Left cardiac atrium (tissue), 4 donors: ENCODE measurements at regions not wholly inside any gene's neighbourhood (a gene's known extent, or its start where the extent isn't known, plus 50 kb on each side); places are given as distances from the start of the nearest gene placed in this dataset.
A peak's percentile ranks its signal among the peaks of the same experiment; 100 is the strongest.
"Not testable (repeated sequence)": the region's sequence is repeated elsewhere in the genome, so short reads cannot be mapped to it uniquely, and the experiment has no call there.

ENCODE experiments used
- ATAC-seq, 2 donors: fragments of 200-7000 bp; cut with Tn5 transposase; one replicate each; pipeline ENCODE4 v1.9.1; 2020; ENCODE audit warnings: mild to moderate bottlenecking in 2 of 2, moderate library complexity in 2 of 2
- DNase-seq: peaks from one replicate; pipeline ENCODE4 v3.0.0-alpha.2; 2020
- intact Hi-C, 2 donors: fragments of 100-400 bp; cut with DNase I; formaldehyde crosslinking; loops; one replicate each; pipeline versions ENCODE4 v1.14.1 to v1.15.1; 2022 to 2023
- donor health status: DM: no; HTN: yes; CAD: no.
- donor health status: DM: no; HTN: yes; CAD: no; lungs with severe emphysema.
- donor health status: DM: yes; HTN: yes; CAD: no.
- donor health status: Dilated cardiomyopathy.

DNA sequence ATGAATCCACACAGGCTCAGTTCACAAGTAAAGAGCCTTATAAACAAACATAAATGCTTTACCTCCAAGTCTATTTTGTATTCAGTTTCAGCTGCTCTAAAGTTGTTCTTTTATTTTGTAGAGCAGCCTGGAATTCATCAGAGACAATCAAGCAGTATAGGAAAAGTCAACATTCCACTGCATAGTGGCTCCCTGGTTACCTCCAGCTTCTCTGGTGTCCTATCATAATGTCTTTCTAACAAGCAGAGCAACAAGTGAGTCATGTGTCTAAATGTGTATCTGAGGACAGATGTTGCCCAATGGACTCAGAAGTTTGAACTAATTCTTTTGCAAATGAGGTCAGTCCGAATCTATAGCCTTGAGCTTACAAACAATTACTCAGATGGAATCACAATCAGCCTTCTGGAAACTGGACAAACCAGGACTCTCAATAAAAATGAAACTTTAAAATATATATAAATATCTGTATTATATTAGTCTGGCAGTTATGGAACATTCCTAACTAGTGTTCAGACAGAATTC lies 292.0 kb upstream of the TOM1L1 start:
- no peak for DNase-seq
- no peak for ATAC-seq
- intact Hi-C loops, result no loop called here

DNA sequence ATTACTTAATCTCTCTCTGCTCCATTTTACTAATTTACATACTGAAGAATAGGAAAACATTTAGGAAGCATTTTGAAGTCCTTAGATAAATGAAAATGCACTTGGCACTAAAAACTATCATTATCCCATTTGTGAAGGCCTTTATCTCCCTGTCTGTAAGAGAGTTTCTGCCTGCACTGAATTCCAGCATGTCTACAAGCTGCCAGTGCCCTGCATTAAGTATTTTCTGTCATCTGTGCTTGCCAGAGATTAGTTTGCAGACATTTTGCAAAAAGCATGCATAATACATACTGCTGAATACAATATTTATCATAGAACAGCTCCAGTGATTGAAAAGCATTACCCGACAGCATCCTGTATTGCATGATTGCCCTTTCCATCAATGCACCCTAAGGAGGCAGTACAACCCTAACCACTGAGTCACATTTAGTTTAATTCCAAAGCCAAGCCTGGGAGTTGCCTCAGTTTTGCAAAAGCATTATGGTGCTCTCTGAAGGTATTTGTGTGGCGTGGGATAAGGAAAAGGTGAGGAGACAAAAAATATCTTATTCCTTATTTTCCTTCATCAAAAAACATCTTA lies 280.2 kb upstream of the TOM1L1 start:
- ATAC-seq (no peak), DNase-seq (no peak)
- intact Hi-C loops, result no loop called here

DNA sequence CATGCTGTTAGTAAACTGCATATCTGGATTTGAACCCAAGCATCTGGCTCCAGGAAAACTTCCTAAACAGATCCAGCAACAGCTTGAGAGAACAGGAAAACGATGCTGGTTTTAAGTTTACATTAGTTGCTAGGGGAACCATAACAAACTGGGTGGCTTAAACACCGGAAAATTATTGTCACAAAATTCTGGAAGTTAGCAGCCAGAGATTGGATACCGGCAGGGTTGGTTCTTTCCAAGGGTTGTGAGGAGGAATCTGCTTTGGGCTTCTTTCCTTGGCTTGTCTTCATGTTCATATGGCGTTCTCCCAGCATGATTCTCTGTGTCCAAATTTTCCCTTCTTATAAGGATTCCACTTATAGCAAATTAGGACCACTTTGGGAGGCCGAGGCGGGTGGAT lies 276.9 kb upstream of the TOM1L1 start:
- intact Hi-C loops, result no loop called here
- no peak for ATAC-seq
- no peak for DNase-seq

DNA sequence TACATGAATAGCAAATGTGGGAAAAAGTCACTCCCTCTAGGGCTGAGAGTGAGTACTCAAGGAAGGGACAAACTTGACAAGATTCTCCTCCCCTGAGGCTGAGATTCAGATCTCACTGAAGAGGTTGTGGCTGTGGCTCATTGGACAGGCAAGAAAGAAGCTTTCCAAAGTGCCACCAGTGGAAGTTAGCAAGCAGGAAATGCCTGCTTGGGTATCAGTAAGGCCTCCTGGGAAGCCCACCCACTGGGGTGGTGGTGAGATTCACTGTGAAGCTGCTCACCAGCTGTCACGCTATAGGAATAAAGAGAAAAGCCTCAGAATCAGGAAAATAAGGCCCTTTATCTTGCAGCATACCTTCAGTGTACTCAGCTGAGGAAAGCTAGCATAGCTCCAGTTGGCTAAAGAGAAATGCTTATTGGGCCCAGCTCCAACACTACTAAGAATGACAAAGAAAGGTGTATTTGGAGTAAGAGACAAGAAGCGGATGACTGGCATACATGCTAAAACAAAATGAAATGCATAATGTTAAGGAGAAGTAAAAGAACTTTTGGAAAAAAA lies 274.4 kb upstream of the TOM1L1 start:
- intact Hi-C loops, result no loop called here
- no peak for ATAC-seq
- no peak for DNase-seq

DNA sequence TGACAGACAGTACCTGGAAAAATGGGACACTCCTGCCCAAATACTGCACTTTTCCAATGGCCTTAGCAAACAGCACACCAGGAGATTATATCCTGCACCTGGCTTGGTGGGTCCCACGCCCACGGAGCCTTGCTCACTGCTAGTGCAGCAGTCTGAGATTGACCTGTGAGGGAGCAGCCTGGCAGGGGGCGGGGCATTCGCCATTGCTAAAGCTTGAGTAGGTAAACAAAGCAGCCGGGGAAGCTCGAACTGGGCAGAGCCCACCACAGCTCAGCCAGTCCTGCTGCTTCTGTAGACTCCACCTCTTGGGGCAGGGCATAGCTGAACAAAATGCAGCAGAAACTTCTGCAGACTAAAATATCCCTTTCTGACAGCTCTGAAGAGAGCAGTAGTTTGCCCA lies 261.2 kb upstream of the TOM1L1 start:
- DNase-seq, result peak; percentile 20
- intact Hi-C loops, ATAC-seq: not testable (repeated sequence)

DNA sequence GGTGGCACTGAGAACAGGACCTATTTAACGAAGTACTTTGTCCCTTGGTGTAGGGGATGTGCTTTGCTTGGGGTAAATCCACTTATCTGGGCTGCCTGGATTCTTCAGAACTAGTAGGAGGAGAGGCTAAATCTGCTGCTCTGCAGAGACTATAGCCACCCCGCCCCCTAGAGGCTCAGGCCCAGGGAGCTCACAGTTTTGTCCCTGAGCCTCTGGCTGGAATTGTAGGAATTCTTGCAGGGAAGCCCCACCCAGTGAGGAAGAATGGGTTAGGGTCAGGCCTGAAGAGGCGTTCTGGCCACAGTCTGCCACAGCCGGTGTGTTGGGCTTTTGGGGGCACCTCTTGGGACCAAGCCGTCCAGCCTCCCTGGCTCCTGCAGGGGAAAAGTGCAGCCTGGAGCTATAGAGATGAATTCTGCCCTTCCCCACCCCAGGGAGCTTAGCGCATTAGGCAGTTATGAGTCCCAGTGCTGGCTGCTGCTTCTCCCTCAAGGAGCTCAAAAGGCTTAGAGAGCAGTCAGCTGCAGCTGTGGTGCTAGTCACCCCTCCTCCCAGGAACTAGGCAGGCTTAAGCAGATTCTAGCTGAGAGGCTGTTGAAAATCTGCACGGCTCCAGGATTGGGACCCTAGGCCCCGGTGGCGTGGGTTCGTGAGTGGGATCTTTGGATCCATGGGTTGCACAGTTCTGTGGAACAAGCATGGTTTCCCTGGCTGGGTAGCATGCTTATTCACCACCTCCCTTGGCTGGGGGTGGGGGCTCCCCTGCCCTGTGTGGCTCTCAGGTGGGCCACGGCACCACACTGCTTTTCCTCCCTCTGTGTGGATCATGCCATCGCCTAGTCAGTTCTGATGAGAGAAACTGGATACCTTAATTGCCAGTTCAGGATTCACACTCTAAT lies 237.4 kb upstream of the TOM1L1 start:
- ATAC-seq, result no peak
- DNase-seq, result no peak
- intact Hi-C loops, result no loop called here

DNA sequence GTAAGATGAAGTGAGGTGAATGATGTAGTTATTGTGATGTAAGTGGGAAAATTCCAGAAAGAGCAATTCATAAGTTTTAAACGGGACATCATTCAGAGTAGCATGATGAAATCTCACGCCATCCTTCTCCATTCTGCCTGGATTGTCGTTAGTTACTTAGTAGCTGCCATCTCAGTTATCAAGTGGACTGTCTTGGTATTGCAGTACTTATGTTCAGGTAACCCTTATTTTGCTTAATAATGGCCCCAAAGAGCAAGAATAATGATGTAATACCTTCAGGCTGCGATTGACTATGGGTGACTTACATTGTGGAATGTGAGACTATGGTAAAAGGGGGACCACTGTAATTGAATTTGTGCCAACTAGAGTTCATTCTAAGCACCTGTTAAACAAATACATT lies 234.1 kb upstream of the TOM1L1 start:
- no peak for ATAC-seq
- DNase-seq, result no peak
- intact Hi-C loops, result no loop called here

DNA sequence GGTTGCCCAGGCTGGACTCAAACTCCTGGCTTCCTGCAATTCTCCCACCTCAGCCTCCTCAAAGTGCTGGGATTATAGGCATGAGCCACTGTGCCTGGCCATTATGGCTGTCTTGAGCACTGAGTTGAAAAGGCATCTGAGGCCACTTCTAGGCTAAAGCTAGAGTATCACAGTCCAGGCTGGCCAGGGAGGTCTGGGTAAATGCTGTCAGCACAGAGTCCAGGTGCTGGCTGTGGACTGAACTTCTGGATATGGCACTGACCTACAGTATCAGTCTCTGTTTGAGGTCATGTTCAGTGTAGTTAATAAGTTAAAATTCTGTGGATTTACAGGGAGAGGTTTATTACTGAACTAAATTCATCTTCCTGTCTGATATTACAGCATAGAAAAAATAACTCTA lies 222.5 kb upstream of the TOM1L1 start:
- DNase-seq (no peak), ATAC-seq (no peak)
- intact Hi-C loops, result no loop called here

DNA sequence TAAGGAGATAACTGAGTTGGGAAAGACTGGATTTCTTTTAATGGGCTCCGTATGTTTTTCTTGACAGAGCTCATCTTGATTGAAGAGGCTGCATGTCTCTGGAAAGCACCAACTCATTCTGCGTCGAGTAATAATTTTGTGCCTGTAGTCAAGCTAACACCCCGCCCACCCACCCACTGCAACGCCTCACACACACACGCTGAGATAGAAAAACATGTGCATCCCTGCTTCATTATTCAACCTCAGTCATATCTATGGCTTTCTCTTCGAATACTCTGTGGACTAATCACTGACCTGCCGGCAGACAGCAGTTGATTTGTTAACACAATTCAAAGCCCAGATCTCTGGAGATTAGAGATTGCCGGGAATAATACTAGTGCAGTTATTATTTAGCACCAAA lies 220.2 kb upstream of the TOM1L1 start:
- intact Hi-C loops, result no loop called here
- ATAC-seq (no peak), DNase-seq (no peak)

DNA sequence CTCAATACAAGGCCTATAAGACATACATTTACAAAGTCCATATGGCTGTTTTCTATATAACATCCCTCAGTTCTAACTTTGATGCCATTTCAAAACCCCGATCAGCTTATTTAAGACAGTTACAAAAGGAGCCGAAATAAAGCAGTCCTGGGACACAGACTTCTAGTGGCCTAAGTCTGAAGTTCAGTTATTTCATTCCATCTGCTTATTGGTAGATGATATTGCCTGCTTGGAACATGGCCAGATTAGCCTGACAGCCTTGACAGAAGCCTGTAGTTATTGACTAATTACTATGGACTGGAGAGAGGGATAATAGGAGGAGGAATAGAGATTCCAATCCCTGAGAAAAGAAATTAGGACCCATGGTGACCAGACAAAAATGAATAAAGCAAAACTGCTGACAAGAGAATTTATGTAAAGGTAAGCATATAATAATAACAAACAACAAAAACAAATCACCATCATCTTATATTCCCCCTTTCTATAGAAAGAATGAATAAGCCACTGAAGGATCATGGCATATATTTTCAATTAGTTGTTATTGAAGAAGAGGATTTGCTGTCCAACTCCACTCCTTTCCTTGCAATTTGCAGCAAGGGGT lies 206.3 kb upstream of the TOM1L1 start:
- no peak for DNase-seq
- ATAC-seq, result no peak
- intact Hi-C loops, result no loop called here

DNA sequence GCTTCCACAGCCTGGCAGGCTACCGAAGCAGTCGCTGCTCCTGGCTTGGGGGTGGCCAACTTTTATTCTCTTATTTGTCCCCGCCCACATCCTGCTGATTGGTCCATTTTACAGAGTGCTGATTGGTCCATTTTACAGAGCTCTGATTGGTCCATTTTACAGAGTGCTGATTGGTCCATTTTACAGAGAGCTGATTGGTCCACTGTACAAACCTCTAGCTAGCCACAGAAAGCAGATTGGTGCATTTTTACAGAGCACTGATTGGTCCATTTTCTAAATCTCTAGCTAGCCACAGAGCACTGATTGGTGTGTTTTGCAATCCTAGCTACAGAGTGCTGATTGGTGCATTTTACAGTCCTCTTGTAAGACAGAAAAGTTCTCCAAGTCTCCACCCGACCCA lies 187.9 kb upstream of the TOM1L1 start:
- intact Hi-C loops, ATAC-seq, DNase-seq: not testable (repeated sequence)

DNA sequence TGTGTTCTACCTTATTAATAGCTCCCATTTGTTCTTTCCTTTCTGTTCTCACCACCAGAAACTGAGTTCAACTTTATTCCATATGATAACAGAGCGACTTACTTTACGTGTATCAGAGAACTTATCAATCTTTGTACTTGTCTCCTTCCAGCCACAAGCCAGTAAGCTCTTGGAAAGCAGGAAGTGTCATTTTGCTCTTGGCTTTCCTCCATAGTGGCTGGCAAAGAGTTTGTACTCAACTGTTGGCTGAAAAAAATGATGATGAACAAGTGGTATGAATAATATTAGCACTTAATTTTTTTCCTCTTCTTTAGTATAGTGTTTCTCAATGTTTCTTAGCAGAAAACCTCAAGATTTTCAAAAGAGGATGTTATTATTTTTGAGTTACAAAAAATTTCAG lies 182.4 kb upstream of the TOM1L1 start:
- intact Hi-C loops, result no loop called here
- no peak for DNase-seq

DNA sequence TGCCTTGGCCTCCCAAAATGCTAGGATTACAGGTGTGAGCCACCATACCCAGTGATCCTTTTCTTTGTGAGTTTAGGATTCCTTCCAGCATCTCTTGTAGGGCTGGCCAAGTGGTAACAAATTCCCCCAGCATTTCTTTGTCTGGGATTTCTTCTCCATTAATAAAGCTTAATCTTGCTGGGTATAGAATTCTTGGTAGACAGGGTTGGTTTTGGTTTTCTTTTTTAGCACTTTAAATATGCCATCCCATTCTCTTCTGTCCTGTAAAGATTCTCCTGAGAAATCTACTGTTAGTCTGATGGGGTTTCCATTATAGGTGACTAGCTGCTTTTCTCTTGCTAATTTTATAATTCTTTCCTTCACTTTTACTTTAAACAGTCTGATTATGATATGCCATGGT lies 173.0 kb upstream of the TOM1L1 start:
- DNase-seq (no peak), ATAC-seq (no peak)
- intact Hi-C loops, result no loop called here

More for the DNA sequence above, 182.4 kb upstream of the TOM1L1 start:
- no peak for ATAC-seq

DNA sequence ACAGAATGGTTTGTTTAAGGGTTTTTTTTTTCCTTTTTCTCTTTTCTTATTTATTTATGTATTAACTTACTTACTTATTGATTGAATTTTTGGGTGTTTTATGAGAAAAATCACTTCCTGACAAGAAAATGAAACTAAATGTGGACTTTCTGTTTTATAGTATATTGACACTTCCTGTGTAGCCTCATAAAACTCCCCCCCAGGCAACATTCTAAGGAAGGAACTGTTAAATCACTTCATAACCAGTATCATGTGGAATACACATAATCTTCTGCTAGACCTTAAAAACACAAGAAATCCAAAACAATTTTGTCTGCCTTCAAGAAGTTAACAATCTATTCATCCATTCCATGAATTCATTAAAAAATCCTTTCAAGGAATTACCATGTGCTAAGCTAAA lies 164.1 kb upstream of the TOM1L1 start:
- intact Hi-C loops, result no loop called here
- ATAC-seq, result no peak
- DNase-seq, result no peak

DNA sequence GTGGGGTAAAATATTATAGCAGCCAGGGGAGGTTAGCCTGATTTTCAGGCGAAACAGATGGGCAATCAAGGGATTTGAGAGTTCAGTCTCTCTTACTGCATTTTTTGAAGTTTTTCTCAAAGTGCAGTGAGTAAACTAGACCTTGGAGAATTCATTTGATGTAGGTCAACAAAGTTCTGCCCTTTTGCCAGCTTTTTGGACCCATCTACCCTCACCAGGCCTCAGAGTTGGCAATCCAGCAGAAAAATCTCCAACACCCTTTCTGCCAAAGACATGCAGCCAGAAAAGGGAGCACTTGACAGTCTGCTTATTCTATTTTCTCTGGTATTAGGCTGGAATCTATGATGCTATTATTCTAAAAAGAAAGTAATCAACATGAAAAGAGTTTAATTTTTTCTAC lies 162.2 kb upstream of the TOM1L1 start:
- intact Hi-C loops, result no loop called here
- ATAC-seq, result no peak
- no peak for DNase-seq

DNA sequence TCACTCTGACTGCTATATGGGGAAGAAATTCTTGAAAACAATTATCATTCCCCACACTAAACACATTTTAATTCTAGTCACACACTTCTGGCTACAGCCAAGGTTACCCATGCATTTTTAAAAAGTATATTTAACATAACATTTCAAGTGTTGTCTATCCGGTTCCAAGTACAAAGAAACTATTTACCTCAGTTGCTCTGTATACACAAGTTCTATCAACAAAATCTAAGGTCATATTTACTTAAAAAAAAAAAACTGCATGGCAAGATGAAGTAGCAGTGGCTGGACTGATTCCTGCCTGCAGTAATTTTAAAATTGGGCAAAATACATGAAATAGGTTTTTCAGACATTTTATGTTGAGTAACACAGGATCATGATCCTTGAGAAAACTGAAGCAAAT lies 155.9 kb upstream of the TOM1L1 start:
- no peak for ATAC-seq
- intact Hi-C loops, result no loop called here
- no peak for DNase-seq

DNA sequence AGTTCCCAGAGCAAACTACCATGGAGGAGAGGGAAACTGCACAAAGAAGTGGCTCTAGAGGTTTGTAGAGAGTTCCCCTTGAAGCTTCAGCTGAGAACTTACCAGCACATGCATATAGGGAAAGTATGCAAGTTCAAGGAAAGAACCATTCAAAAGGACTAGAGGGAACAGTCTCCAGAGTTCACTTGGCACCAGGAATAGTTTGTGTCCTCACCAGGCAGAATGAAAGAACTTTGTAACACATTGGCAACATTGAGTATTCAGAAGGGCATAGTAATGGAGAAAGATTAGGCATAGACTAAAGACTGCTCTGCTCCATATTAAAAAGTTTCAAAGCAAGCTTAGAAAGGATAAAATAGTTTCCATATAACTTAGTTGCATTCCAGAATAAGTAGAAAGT lies 155.4 kb upstream of the TOM1L1 start:
- ATAC-seq, result peak in 1 of 2 donors; percentile 12
- intact Hi-C loops, result no loop called here
- no peak for DNase-seq

DNA sequence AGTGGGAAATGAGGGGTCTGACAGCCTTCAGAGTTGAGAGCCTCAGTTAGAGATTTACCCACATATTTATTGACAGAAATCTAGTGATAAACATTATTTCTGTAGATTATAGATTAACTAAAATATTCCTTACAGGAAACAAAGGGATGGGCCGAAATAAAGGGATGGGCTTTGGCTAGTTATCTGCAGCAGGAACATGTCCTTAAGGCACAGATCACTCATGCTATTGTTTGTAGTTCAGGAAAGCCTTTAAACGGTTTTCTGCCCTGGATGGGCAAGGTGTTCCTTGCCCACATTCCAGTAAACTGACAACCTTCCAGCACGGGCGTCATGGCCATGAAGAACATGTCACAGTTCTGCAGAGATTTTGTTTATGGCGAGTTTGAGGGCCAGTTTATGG lies 154.8 kb upstream of the TOM1L1 start:
- no peak for ATAC-seq
- intact Hi-C loops, result no loop called here
- no peak for DNase-seq

DNA sequence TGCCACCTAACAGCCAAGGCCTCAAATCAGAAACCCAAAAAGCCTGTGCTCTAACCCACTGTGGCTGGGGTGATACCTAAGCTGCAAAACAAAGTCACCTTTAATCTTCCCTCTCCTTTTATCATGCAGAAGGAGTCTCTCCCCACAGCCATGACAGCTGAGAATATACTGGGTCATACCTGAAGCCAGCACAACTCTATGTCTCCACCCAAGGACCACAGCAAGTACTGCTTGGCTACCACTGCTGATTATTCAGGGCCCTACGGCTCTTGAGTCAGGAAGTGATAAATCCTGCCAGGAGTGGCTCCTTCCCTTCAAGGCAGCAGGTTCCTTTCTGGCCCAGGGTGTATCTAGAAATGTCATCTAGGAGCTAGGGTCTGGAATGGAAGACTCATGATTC lies 151.5 kb upstream of the TOM1L1 start:
- DNase-seq (no peak), ATAC-seq (no peak)
- intact Hi-C loops, result no loop called here

DNA sequence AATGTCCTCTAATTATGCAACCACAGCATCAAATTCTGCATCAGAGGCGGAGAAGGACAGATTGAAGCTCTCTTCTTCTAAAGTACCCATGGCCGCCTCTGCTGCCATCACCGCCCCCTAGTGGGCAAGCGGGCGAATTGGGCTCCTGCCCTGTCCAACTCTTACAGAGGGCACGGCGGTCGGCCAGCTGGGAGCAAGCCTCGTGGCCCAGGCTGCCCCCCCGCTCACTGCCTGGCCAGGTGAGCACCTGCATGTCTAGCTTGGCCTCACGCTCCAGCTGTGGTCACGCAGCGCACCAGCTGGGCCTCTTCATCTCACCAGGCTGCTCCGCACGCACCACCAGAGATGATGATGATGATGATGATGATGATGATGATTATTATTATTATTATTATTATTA lies 146.1 kb upstream of the TOM1L1 start:
- ATAC-seq, result no peak
- DNase-seq, result no peak

More for the DNA sequence above, 146.1 kb upstream of the TOM1L1 start:
- intact Hi-C loops, result no loop called here
